Left renal cortex interstitium (tissue), 4 donors: ENCODE measurements at regions not wholly inside any gene's neighbourhood (a gene's known extent, or its start where the extent isn't known, plus 50 kb on each side); places are given as distances from the start of the nearest gene placed in this dataset.

Experiments
- DNase-seq, 4 donors: peaks; one replicate each; pipeline ENCODE4 v3.0.0-alpha.2; 2013; ENCODE audit warnings: low read depth in 4 of 4, low spot score in 2 of 4, missing footprints in 1 of 4

GRCh38 chr2:43171789-43172188 lies 54.6 kb downstream of the ZFP36L2 start:
- no peak for DNase-seq

GRCh38 chr2:43170405-43171105 lies 55.9 kb downstream of the ZFP36L2 start:
- no peak for DNase-seq

GRCh38 chr2:43169987-43170386 lies 56.4 kb downstream of the ZFP36L2 start:
- no peak for DNase-seq

- DNase-seq: no peak
Observed at GRCh38 chr2:43169099-43169945, 57.1 kb downstream of the ZFP36L2 start.

GRCh38 chr2:43168016-43168369 lies 58.4 kb downstream of the ZFP36L2 start:
- DNase-seq: no peak

- DNase-seq: no peak
Observed at GRCh38 chr2:43165378-43166069, 60.9 kb downstream of the ZFP36L2 start.

- DNase-seq: no peak
Observed at GRCh38 chr2:43164686-43165085, 61.7 kb downstream of the ZFP36L2 start.

- DNase-seq: no peak
Observed at GRCh38 chr2:43163584-43164270, 62.7 kb downstream of the ZFP36L2 start.

GRCh38 chr2:43162511-43162776 lies 64.0 kb downstream of the ZFP36L2 start:
- no peak for DNase-seq

GRCh38 chr2:43161650-43162510 lies 64.5 kb downstream of the ZFP36L2 start:
- DNase-seq: no peak

GRCh38 chr2:43160778-43161177 lies 65.6 kb downstream of the ZFP36L2 start:
- DNase-seq: no peak

GRCh38 chr2:43159797-43160196 lies 66.6 kb downstream of the ZFP36L2 start:
- DNase-seq: no peak

GRCh38 chr2:43158259-43158880 lies 68.0 kb downstream of the ZFP36L2 start:
- no peak for DNase-seq

- no peak for DNase-seq
Observed at GRCh38 chr2:43157506-43158246, 68.7 kb downstream of the ZFP36L2 start.

- DNase-seq: no peak
Observed at GRCh38 chr2:43155851-43156411, 70.5 kb downstream of the ZFP36L2 start.

- no peak for DNase-seq
Observed at GRCh38 chr2:43154685-43155084, 71.7 kb downstream of the ZFP36L2 start.

GRCh38 chr2:43152741-43153647 lies 73.4 kb downstream of the ZFP36L2 start:
- no peak for DNase-seq

- DNase-seq: no peak
Observed at GRCh38 chr2:43152186-43152585, 74.2 kb downstream of the ZFP36L2 start.
